Lower leg skin (tissue), 3 donors: ENCODE measurements at regions not wholly inside any gene's neighbourhood (a gene's known extent, or its start where the extent isn't known, plus 50 kb on each side); places are given as distances from the start of the nearest gene placed in this dataset.

Experiments
- POLR2A ChIP-seq, 2 donors: fragments of 450-650 bp; IDR thresholded peaks; one replicate each; pipeline ENCODE4 v1.6.1; 2016 to 2017; ENCODE audit warnings: antibody characterized with exemption in 2 of 2, mild to moderate bottlenecking in 1 of 2, moderate library complexity in 1 of 2
- TF ChIP-seq, protein P1 (sequence below), 3 donors: fragments of 450-650 bp; IDR thresholded peaks; one replicate each; pipeline ENCODE4 v1.5.1; 2016; ENCODE audit warnings: antibody characterized with exemption in 3 of 3, mild to moderate bottlenecking in 3 of 3, moderate library complexity in 2 of 3

DNA sequence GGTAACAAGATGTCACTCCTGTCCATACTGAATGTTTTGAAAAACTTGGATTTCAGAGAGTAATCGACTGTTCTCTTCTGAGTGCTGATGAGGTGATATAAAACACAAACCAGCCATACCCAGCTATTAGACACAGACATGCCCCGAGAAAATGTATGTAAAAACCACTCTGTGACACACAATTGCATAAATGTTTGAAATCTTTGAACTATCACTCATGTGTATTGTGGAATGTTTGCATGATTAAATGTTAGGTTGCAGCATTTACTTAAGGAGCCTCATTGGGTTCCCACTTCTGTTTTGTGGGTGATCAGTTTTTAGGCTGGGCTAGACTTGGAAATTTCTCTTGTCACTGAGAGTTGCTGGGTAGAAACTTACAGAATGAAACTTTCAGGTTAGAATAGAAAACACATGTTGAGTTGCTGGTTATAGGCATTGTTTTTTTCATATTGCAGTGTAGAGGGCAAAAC is 270.4 kb upstream of the B3GALT2 start:
- no peak for TF ChIP-seq POLR2A (IDR thresholded peaks at IDR 0.05)
- TF ChIP-seq, protein P1, sequence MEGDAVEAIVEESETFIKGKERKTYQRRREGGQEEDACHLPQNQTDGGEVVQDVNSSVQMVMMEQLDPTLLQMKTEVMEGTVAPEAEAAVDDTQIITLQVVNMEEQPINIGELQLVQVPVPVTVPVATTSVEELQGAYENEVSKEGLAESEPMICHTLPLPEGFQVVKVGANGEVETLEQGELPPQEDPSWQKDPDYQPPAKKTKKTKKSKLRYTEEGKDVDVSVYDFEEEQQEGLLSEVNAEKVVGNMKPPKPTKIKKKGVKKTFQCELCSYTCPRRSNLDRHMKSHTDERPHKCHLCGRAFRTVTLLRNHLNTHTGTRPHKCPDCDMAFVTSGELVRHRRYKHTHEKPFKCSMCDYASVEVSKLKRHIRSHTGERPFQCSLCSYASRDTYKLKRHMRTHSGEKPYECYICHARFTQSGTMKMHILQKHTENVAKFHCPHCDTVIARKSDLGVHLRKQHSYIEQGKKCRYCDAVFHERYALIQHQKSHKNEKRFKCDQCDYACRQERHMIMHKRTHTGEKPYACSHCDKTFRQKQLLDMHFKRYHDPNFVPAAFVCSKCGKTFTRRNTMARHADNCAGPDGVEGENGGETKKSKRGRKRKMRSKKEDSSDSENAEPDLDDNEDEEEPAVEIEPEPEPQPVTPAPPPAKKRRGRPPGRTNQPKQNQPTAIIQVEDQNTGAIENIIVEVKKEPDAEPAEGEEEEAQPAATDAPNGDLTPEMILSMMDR (IDR thresholded peaks at IDR 0.05), result no peak
